Activated CD4-positive, alpha-beta T cell treated with anti-CD3 and anti-CD28 coated beads, Interleukin-10, Interleukin-2, amounts not matched to agents 100 ng/mL and 50 ng/mL, durations not matched to agents 16 hours and 8 hours (primary cell): ENCODE measurements at regions not wholly inside any gene's neighbourhood (a gene's known extent, or its start where the extent isn't known, plus 50 kb on each side); places are given as distances from the start of the nearest gene placed in this dataset.
"Not testable (repeated sequence)": the region's sequence is repeated elsewhere in the genome, so short reads cannot be mapped to it uniquely, and the experiment has no call there.

Experiments used
- DNase-seq: peaks from one replicate; pipeline ENCODE4 v3.0.0-alpha.2; 2020

GRCh38 chr11:22567759-22568158 is 57.9 kb downstream of the FANCF start:
- DNase-seq, result no peak

GRCh38 chr11:22566293-22566692 is 59.3 kb downstream of the FANCF start:
- no peak for DNase-seq

- DNase-seq, result no peak
These were observed 64.3 kb downstream of the FANCF start for GRCh38 chr11:22561283-22561682.

GRCh38 chr11:22559416-22559815 is 66.2 kb downstream of the FANCF start:
- no peak for DNase-seq

GRCh38 chr11:22558664-22559063 is 67.0 kb downstream of the FANCF start:
- DNase-seq, result no peak

GRCh38 chr11:22556381-22556780 is 69.2 kb downstream of the FANCF start:
- no peak for DNase-seq

- no peak for DNase-seq
These were observed 69.7 kb downstream of the FANCF start for GRCh38 chr11:22555881-22556280.

GRCh38 chr11:22554221-22554620 is 71.4 kb downstream of the FANCF start:
- DNase-seq, result peak; percentile 5

GRCh38 chr11:22552885-22553284 is 72.7 kb downstream of the FANCF start:
- no peak for DNase-seq

- DNase-seq, result no peak
These were observed 78.9 kb downstream of the FANCF start for GRCh38 chr11:22546746-22547145.

GRCh38 chr11:22543261-22543660 is 82.4 kb downstream of the FANCF start:
- DNase-seq, result no peak

- no peak for DNase-seq
These were observed 85.8 kb downstream of the FANCF start for GRCh38 chr11:22539821-22540256.

GRCh38 chr11:22536071-22536470 is 89.6 kb downstream of the FANCF start:
- no peak for DNase-seq

- not testable (repeated sequence) for DNase-seq
These were observed 96.8 kb downstream of the FANCF start for GRCh38 chr11:22528612-22529429.

- no peak for DNase-seq
These were observed 103.4 kb downstream of the FANCF start for GRCh38 chr11:22522225-22522624.

GRCh38 chr11:22521226-22521625 is 104.4 kb downstream of the FANCF start:
- peak; percentile 30 for DNase-seq

- DNase-seq, result no peak
These were observed 105.1 kb downstream of the FANCF start for GRCh38 chr11:22520521-22520920.

- DNase-seq, result not testable (repeated sequence)
These were observed 107.3 kb downstream of the FANCF start for GRCh38 chr11:22518344-22518743.

GRCh38 chr11:22516111-22516510 is 109.5 kb downstream of the FANCF start:
- no peak for DNase-seq

- DNase-seq, result no peak
These were observed 113.2 kb downstream of the FANCF start for GRCh38 chr11:22512457-22512856.

- DNase-seq, result no peak
These were observed 114.9 kb downstream of the FANCF start for GRCh38 chr11:22510741-22511140.

GRCh38 chr11:22510010-22510409 is 115.6 kb downstream of the FANCF start:
- DNase-seq, result no peak

- no peak for DNase-seq
These were observed 117.0 kb downstream of the FANCF start for GRCh38 chr11:22508665-22509064.

GRCh38 chr11:22497474-22497873 is 128.1 kb downstream of the FANCF start:
- DNase-seq, result no peak
